ENCODE measurements at regions not wholly inside any gene's neighbourhood (a gene's known extent, or its start where the extent isn't known, plus 50 kb on each side); places are given as distances from the start of the nearest gene placed in this dataset.

DNA sequence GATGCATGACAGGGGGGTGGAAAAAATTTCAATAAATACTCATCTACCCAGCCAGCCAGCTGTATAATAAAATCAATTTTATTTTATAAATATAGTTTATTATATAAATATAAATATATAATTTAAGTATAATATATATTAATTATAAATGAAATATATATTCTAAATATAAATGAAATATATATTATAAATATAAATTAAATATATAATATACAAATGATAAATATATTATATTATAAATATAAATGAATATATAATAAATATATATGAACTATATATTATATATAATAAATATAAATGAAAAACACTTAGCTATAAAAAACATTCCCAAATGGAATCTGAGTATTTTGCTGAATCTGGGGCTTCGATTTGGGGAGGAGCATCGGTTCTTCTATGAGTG, 79.4 kb upstream of the CDCA7L start:
- DNase-seq (ENCODE audit: low spot score), result no peak
- no peak overlapping the region for H3K4me3 Mint-ChIP-seq (ENCODE audit: unreplicated experiment)
- TF ChIP-seq, protein P1, sequence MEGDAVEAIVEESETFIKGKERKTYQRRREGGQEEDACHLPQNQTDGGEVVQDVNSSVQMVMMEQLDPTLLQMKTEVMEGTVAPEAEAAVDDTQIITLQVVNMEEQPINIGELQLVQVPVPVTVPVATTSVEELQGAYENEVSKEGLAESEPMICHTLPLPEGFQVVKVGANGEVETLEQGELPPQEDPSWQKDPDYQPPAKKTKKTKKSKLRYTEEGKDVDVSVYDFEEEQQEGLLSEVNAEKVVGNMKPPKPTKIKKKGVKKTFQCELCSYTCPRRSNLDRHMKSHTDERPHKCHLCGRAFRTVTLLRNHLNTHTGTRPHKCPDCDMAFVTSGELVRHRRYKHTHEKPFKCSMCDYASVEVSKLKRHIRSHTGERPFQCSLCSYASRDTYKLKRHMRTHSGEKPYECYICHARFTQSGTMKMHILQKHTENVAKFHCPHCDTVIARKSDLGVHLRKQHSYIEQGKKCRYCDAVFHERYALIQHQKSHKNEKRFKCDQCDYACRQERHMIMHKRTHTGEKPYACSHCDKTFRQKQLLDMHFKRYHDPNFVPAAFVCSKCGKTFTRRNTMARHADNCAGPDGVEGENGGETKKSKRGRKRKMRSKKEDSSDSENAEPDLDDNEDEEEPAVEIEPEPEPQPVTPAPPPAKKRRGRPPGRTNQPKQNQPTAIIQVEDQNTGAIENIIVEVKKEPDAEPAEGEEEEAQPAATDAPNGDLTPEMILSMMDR (IDR thresholded peaks at IDR 0.05), result no peak
- peaks cover 12% of the 10 kb centered on the region for H3K27me3 Mint-ChIP-seq (ENCODE audit: low read depth)
- H3K36me3 Mint-ChIP-seq (ENCODE audit: low read depth), result no peaks in the 10 kb centered on the region
- H3K4me1 Mint-ChIP-seq (ENCODE audit: low read depth), result no peaks in the 10 kb centered on the region
- H3K9me3 Mint-ChIP-seq (ENCODE audit: low read depth), result peaks cover 3% of the 10 kb centered on the region
- H3K27ac Mint-ChIP-seq (ENCODE audit: unreplicated experiment), result no peak overlapping the region

DNA sequence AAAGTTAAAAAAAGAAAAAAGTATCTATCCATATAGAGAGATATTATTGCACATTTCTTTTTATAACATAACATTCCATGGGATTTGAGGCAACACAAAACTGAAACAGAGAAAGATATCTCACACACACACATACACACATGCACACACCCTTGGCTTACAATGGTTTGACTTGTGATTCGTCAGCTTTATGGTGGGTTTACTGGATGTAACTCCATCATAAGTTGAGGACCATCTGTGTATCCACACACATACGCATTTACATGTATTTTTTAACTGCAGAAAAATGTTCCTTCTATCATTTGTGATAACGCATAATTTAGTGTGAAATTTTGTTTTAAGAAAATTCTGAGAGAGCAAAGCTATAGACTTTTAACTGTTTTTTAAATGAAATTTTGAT, 74.2 kb upstream of the CDCA7L start:
- TF ChIP-seq, protein P1 (IDR thresholded peaks at IDR 0.05), result no peak
- Mint-ChIP-seq H3K4me1 (ENCODE audit: low read depth) (no peaks in the 10 kb centered on the region), H3K9me3 (ENCODE audit: low read depth) (no peaks in the 10 kb centered on the region), H3K27me3 (ENCODE audit: low read depth) (peaks cover 30% of the 10 kb centered on the region), H3K27ac (ENCODE audit: unreplicated experiment) (no peak overlapping the region), H3K36me3 (ENCODE audit: low read depth) (no peaks in the 10 kb centered on the region), H3K4me3 (ENCODE audit: unreplicated experiment) (no peak overlapping the region)
- no peak for DNase-seq (ENCODE audit: low spot score)

DNA sequence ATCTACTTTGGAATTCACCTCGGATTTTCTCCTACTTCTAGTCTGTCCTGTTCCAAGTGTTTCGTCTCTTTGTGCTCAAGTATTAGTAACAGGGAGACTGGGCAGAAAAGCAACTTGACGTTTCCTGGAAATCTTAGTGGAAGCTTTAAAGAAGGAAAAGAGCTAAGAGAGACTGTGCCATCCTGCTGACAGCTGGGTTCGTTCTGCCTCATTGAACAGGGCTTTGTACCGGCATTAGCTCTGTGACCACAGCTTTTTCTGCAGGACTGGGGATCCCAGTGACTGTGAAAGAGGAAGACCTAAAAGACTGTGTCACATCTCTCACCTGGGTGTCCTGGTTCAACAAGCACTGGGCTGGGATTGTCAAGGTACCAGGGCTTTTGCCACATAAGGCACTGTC, 70.8 kb upstream of the CDCA7L start:
- no peak overlapping the region for H3K27ac Mint-ChIP-seq (ENCODE audit: unreplicated experiment)
- peaks cover 18% of the 10 kb centered on the region for H3K27me3 Mint-ChIP-seq (ENCODE audit: low read depth)
- TF ChIP-seq, protein P1 (IDR thresholded peaks at IDR 0.05), result no peak
- no peaks in the 10 kb centered on the region for H3K36me3 Mint-ChIP-seq (ENCODE audit: low read depth)
- no peak overlapping the region for H3K4me3 Mint-ChIP-seq (ENCODE audit: unreplicated experiment)
- DNase-seq (ENCODE audit: low spot score), result no peak
- H3K9me3 Mint-ChIP-seq (ENCODE audit: low read depth), result no peaks in the 10 kb centered on the region
- no peaks in the 10 kb centered on the region for H3K4me1 Mint-ChIP-seq (ENCODE audit: low read depth)

DNA sequence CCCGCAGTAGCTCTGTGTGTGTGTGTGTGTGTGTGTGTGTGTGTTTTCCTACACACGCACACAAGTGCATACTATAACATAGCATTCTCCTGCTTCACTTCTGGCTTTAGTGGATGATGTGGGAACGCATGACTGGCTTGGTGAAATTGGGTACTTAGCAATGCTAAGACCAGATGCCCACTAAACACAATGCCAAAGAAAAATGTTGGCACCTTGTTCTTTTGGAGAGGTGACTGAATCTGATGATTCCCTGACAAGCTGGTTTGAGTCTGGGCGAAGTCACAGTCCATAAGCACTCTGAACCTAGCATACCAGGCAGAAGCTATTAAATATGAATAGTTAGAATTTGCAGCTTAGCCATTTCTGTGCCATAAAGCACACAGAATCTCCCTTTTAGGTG, 68.0 kb upstream of the CDCA7L start:
- H3K27ac Mint-ChIP-seq (ENCODE audit: unreplicated experiment), result no peak overlapping the region
- peaks cover 22% of the 10 kb centered on the region for H3K27me3 Mint-ChIP-seq (ENCODE audit: low read depth)
- TF ChIP-seq, protein P1 (IDR thresholded peaks at IDR 0.05), result no peak
- no peaks in the 10 kb centered on the region for H3K4me1 Mint-ChIP-seq (ENCODE audit: low read depth)
- no peaks in the 10 kb centered on the region for H3K36me3 Mint-ChIP-seq (ENCODE audit: low read depth)
- DNase-seq (ENCODE audit: low spot score), result no peak
- no peaks in the 10 kb centered on the region for H3K9me3 Mint-ChIP-seq (ENCODE audit: low read depth)
- no peak overlapping the region for H3K4me3 Mint-ChIP-seq (ENCODE audit: unreplicated experiment)

DNA sequence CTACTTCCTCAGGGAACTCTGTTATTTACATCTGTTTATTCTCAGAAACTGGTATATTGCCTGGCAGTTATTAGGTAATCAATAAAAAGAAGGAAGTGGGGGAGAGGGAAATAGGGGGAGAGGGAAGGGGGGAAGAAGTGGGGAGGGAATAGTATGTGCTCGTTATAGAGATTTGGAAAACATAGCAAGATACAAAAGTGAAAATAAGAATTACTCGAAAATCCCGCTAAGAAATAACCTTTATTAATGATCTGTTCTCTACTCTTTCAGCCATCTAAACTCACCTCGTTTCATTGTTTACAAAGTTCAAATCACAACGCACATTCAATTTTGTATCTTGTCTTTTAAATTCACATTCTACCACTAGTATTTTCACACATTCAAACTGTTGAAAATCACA, 63.0 kb upstream of the CDCA7L start:
- TF ChIP-seq, protein P1 (IDR thresholded peaks at IDR 0.05), result no peak
- H3K27ac Mint-ChIP-seq (ENCODE audit: unreplicated experiment), result no peak overlapping the region
- no peaks in the 10 kb centered on the region for H3K4me1 Mint-ChIP-seq (ENCODE audit: low read depth)
- DNase-seq (ENCODE audit: low spot score), result no peak
- peaks cover 16% of the 10 kb centered on the region for H3K27me3 Mint-ChIP-seq (ENCODE audit: low read depth)
- H3K9me3 Mint-ChIP-seq (ENCODE audit: low read depth), result no peaks in the 10 kb centered on the region
- no peak overlapping the region for H3K4me3 Mint-ChIP-seq (ENCODE audit: unreplicated experiment)
- no peaks in the 10 kb centered on the region for H3K36me3 Mint-ChIP-seq (ENCODE audit: low read depth)
